Activated CD4-positive, alpha-beta T cell treated with anti-CD3 and anti-CD28 coated beads, Interleukin-2, amount 10 ng/mL, durations not matched to agents 24 days and 14 days (primary cell): ENCODE measurements at regions not wholly inside any gene's neighbourhood (a gene's known extent, or its start where the extent isn't known, plus 50 kb on each side); places are given as distances from the start of the nearest gene placed in this dataset.

ENCODE experiments used
- DNase-seq: peaks from one replicate; pipeline ENCODE4 v3.0.0; 2022
- H3K27ac Mint-ChIP-seq: one replicate; pipeline ENCODE4 v1.8.0; 2022; ENCODE audit warnings: mild to moderate bottlenecking, mixed read lengths
- H3K27me3 Mint-ChIP-seq: one replicate; pipeline ENCODE4 v1.8.0; 2022; ENCODE audit warnings: mixed read lengths
- H3K36me3 Mint-ChIP-seq: one replicate; pipeline ENCODE4 v1.8.0; 2022; ENCODE audit warnings: low read depth, mild to moderate bottlenecking, mixed read lengths
- H3K4me1 Mint-ChIP-seq: one replicate; pipeline ENCODE4 v1.8.0; 2021; ENCODE audit warnings: mixed read lengths
- H3K4me3 Mint-ChIP-seq: one replicate; pipeline ENCODE4 v1.8.0; 2022; ENCODE audit warnings: mild to moderate bottlenecking, moderate library complexity, mixed read lengths
- H3K9me3 Mint-ChIP-seq: one replicate; pipeline ENCODE4 v1.8.0; 2021; ENCODE audit warnings: mixed read lengths
- intact Hi-C: fragments of 100-400 bp; cut with micrococcal nuclease; formaldehyde crosslinking; loops from one replicate; pipeline ENCODE4 v1.15.1; 2023

DNA sequence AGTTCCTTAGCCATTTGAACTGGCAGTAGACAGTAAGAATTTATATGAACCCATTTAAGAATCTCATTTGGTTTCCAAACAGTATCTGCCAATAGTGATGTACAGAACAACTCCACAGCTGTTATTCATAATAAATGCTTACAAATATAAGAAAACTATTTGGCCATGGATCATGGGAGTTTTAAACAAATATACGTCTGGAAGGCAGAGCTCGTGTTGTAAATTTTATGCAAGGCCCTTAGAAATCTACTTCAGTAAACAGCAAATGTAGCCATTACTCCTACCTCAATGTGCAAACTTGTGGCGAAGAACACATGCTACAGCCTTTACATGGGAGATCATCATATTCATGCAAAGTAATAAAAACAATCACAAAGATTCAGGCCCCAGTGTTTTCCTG, 65.3 kb upstream of the NANOGP8 start:
- no peaks in the 10 kb centered on the region for H3K36me3 Mint-ChIP-seq
- H3K9me3 Mint-ChIP-seq: no peaks in the 10 kb centered on the region
- no peaks in the 10 kb centered on the region for H3K27me3 Mint-ChIP-seq

DNA sequence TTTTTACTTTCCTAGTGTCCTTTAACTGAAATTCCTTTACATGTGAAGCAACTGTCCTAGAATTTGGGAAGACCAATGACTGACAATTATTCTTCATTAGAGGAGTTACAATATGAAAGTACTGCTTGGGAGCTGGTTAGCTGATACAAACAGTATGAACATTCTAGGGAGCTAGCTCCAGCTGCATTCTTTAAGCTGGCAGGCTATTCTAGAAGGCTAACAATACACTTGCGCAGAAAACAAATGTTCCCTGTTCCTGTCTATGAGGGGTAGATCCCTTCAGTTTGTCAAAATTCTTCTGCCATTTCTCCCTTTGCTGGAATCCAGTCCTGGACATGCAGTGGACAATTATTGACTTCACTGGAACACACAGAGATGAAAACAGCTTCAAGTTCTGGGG, 60.2 kb upstream of the NANOGP8 start:
- Mint-ChIP-seq H3K36me3 (no peaks in the 10 kb centered on the region), H3K9me3 (no peaks in the 10 kb centered on the region), H3K4me1 (no peaks in the 10 kb centered on the region), H3K27ac (no peak overlapping the region), H3K27me3 (no peaks in the 10 kb centered on the region), H3K4me3 (no peak overlapping the region)
- intact Hi-C loops: no loop called here
- DNase-seq: no peak

More for the DNA sequence above, 65.3 kb upstream of the NANOGP8 start:
- H3K27ac Mint-ChIP-seq: no peak overlapping the region
- H3K4me1 Mint-ChIP-seq: no peaks in the 10 kb centered on the region
- no peak for DNase-seq
- intact Hi-C loops: no loop called here
- no peak overlapping the region for H3K4me3 Mint-ChIP-seq

- Mint-ChIP-seq H3K4me1 (no peaks in the 10 kb centered on the region), H3K36me3 (no peaks in the 10 kb centered on the region), H3K4me3 (no peak overlapping the region), H3K27me3 (no peaks in the 10 kb centered on the region), H3K9me3 (no peaks in the 10 kb centered on the region), H3K27ac (no peak overlapping the region)
- intact Hi-C loops: no loop called here
- DNase-seq: no peak
These were observed 57.5 kb upstream of the NANOGP8 start for GRCh38 chr15:35142578-35142977.

DNA sequence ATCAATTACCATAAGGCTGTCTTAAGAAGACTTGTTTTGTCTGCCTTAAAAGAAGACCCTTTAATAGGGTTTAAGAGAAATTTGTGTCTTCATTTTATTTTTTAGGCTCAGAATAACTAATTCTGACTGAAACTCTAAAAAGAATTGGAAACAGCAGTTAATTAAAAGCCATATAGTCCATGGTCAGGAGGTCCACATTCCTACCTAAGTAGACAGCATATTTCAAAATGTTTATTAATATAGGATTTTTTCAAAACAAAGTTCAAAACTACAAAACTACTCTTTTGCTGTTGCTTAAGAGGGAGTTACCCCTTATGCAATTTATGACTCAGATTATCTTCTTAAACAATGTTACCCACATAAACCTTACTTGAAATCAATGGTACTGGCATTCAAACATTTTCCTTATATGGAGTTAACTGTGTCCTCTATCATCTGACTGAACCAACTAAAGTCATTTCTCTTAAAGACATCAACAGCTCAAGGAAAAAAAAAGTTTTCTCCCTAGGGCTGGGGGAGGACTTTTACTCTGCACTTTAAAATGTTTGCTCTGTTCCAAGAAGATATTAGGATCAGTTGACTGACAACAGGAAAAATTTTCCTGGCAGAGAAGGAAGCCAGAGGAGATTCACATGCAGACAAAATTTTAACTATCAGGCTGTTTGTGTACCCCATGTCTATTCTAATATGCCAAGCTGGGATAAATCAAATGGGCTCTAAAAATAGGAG, 56.8 kb upstream of the NANOGP8 start:
- H3K4me1 Mint-ChIP-seq: no peaks in the 10 kb centered on the region
- DNase-seq: no peak
- H3K9me3 Mint-ChIP-seq: no peaks in the 10 kb centered on the region
- no peaks in the 10 kb centered on the region for H3K36me3 Mint-ChIP-seq
- no peaks in the 10 kb centered on the region for H3K27me3 Mint-ChIP-seq
- H3K27ac Mint-ChIP-seq: no peak overlapping the region
- no peak overlapping the region for H3K4me3 Mint-ChIP-seq
- intact Hi-C loops: no loop called here

DNA sequence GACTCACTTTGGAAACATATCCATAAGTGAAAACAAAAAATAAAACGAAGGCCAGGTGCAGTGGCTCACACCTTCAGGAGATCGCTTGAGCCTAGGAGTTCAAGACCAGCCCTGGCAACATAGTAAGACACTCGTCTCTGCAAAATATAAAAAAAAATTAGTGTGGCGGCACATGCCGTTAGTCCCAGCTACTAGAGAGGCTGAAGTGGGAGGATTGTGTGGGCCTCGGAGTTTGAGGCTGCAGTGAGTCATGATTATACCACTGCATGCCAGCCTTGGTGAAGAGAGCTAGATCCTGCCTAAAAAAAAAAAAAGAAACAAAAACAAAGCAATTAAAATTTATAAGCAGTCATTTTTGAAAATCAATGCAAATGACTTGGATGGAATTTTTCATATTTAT, 54.7 kb upstream of the NANOGP8 start:
- intact Hi-C loops: no loop called here
- Mint-ChIP-seq H3K9me3 (no peaks in the 10 kb centered on the region), H3K27ac (no peak overlapping the region), H3K4me1 (no peaks in the 10 kb centered on the region), H3K4me3 (no peak overlapping the region), H3K36me3 (no peaks in the 10 kb centered on the region), H3K27me3 (no peaks in the 10 kb centered on the region)
- DNase-seq: no peak

- intact Hi-C loops: no loop called here
- no peak overlapping the region for H3K4me3 Mint-ChIP-seq
These were observed 52.1 kb upstream of the NANOGP8 start for GRCh38 chr15:35137190-35137574.

GRCh38 chr15:35136321-35137189, 51.5 kb upstream of the NANOGP8 start:
- H3K36me3 Mint-ChIP-seq: no peaks in the 10 kb centered on the region
- H3K4me1 Mint-ChIP-seq: no peaks in the 10 kb centered on the region
- intact Hi-C loops: no loop called here
- H3K27me3 Mint-ChIP-seq: no peaks in the 10 kb centered on the region
- no peak overlapping the region for H3K4me3 Mint-ChIP-seq
- H3K27ac Mint-ChIP-seq: no peak overlapping the region
- no peak for DNase-seq
- H3K9me3 Mint-ChIP-seq: no peaks in the 10 kb centered on the region

More at GRCh38 chr15:35137190-35137574, 52.1 kb upstream of the NANOGP8 start:
- Mint-ChIP-seq H3K36me3 (no peaks in the 10 kb centered on the region), H3K27ac (no peak overlapping the region), H3K27me3 (no peaks in the 10 kb centered on the region), H3K9me3 (no peaks in the 10 kb centered on the region), H3K4me1 (no peaks in the 10 kb centered on the region)
- no peak for DNase-seq
